NCI-H524 (cell line): ENCODE measurements at regions not wholly inside any gene's neighbourhood (a gene's known extent, or its start where the extent isn't known, plus 50 kb on each side); places are given as distances from the start of the nearest gene placed in this dataset.

ENCODE experiments used
- DNase-seq, 2 experiments: peaks; one replicate each; lab custom pipeline; 2025; lab: John Stamatoyannopoulos, UW

DNA sequence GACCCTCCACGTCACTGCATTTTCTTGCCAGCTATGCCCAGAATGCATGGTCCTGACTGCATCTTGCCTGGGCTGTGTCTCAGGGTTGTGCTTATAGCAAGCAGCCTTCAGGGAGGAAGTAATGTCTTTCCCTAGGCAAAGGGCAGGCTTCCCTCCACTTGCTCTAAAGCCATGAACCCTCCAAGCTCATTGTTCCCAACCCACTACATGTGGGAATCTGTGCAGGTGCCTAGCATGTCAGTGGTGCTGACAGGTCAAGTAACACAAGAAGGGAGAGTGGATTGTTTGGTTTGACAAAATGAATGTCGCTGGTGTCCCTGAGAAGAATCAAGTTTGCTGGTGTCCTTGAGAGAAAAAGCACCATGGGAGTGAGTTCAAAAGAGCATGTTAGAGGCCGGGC is 53.9 kb upstream of the UCN3 start:
- DNase-seq = no peak

DNA sequence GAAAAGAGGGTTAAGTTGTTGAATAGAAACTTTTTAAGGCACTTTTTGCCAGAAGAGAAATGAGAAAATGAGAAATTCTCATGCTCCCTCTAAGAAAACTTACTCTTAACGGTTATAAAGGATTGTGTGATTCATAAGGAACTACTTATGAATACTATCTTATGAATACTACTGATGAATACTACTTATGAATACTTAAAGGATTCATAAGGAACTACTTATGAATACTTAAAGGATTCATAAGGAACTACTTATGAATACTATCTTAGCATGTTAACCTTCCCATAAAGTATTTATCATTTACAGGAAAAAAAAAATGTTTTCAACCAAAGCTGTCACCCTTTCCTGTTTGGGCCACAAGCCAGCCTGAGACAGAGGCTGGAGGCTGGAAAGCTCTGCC is 53.1 kb upstream of the UCN3 start:
- DNase-seq = no peak

DNA sequence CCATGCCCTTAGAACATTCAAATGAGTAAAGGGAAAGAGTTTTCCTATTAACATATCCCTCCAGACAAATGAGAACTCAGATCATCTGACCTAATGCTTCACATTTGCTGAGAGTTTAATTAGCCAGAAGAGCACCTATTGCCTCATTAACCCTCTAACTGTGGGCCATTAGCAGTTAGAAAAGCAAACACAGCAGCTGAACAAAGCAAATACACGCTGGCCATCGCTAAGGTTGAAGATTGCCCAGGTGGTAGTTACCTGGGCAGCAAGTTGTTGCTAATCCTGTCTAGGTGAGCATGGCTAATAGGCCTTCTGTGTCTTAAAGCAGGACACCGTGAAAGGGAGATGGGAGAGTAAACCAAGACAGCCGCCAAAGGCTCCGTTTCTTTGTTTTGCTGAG is 49.9 kb upstream of the UCN3 start:
- no peak for DNase-seq
